AG09319 (cell line): ENCODE measurements at regions not wholly inside any gene's neighbourhood (a gene's known extent, or its start where the extent isn't known, plus 50 kb on each side); places are given as distances from the start of the nearest gene placed in this dataset.

ENCODE experiments used
- DNase-seq: peaks from one replicate; pipeline ENCODE4 v3.0.0-alpha.2; 2010; ENCODE audit warnings: low read depth; ENCODE audit errors: extremely low read depth
- CTCF ChIP-seq: IDR thresholded peaks from 2 replicates; pipeline ENCODE4 v1.5.1; 2011; ENCODE audit warnings: low read depth, mild to moderate bottlenecking, inconsistent platforms, low read length, moderate library complexity

DNA sequence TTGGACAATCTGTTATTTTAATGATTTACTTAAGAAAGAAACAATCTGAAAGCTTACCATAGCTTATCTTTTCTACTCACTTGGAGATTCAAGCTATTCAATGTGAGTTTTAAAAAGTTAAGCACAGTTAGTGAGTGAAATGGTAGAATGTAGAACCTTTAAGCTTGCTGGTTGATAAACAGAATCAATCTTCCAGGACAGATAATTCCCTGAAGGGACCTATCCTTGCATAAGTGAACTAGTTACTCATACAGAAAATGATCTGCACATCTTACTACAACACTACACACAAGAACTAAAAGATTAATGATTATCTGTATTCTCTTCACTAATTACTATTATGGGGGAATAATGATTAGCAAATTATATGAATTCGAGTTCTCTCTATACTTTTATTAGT is 165.6 kb downstream of the PALM2AKAP2 start:
- TF ChIP-seq CTCF = no peak

DNA sequence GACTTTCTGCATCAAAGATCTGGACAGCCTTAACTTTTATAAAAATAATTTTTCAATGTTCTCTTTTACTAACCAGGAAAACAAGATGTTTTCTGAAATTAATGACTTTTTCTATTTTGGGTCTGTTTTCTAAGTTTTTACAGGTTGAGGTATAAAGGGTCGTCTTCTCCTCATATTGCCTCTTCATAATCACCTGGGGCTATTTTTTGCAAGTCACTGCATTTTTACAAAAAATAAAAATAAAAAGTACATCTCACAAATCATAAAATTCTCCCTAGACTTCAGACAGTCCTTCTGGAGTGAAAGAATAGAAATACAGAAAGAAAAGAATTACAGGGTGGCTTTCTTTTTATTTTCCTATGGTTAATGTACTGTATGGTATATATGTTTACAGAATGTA is 168.5 kb downstream of the PALM2AKAP2 start:
- TF ChIP-seq CTCF = no peak
- DNase-seq = no peak

More for the DNA sequence above, 165.6 kb downstream of the PALM2AKAP2 start:
- no peak for DNase-seq

DNA sequence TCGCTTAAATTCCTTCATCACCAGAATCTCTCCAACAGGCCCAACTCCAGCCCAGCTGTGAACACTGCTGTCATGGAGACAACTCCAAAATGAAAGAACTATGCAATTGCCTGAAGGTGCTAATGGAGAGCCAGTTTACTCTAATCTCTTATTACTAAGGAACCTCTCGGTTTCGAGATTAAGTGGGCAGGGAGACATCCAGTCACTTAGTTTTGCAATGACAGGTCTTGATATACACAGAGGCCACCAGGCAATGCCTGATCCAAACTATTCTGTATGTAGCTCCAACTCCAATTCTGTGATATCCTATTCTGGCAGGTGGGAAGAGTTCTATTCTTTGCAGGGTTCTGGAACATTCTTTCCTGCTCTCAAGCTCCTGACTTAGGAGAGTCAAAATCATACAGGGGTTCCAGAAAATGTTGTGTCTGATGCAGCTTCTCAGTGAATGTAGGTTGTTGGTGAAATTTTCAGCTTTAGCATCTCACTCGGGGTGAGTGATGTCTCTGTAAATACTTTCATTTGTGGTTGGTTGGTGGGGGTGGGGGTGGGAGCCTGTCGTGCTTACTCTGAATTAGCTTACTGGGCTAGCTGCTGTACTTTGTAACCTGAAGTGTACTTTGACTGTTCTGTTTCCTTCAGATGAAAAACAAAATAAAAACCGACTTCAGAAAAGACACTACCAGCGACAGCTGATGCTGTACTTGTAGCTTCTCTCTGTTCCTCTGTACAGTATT is 170.9 kb downstream of the PALM2AKAP2 start:
- DNase-seq = no peak
- TF ChIP-seq CTCF = no peak

DNA sequence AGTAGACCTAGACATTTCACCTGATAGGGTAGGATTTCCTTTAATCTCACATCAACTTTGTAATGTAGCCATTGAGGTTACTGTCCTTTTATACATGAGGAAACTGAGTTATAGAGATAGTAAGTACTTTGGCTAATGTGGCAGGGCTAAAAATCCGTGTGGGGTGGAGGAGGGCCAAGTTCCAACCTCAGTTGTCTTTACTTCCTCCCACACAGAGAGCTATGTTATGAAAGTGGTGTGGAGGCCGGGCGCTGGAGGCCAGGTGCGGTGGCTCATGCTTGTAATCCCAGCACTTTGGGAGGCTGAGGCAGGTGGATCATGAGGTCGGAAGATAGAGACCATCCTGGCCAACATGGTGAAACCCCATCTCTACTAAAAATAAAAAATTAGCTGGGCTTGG is 173.3 kb downstream of the PALM2AKAP2 start:
- TF ChIP-seq CTCF = no peak
- DNase-seq = no peak

DNA sequence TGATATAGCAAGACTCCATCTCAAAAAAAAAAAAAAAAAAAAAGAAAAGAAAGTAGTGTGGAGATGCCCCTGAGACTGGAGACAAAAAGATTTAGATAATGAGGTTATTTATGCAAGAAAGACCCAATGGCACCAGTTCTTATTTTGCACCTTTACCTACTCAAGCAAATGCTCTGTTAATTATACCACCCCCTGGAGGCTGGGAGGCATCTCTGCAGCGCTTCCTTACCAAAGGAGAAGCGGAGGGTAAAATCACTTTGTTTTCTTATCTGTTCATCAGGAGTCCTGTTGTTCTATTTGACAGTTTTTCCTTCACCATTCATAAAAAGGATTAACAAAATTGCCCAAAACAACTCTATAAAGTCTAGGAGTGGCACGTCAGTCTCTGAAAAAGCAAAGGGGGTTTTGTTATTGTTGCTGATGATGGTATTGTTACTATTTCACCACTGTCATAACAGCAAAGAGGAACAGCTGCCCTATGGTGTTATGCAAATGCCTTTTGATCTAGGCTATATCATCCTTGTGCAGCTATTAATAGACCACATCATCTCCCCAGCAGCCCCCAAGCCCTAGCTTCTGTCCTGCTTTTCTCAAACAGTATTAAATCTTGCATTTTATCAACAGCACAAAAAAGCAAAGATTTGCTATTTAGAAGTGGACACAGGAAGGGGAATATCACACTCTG is 174.0 kb downstream of the PALM2AKAP2 start:
- no peak for DNase-seq
- no peak for TF ChIP-seq CTCF

DNA sequence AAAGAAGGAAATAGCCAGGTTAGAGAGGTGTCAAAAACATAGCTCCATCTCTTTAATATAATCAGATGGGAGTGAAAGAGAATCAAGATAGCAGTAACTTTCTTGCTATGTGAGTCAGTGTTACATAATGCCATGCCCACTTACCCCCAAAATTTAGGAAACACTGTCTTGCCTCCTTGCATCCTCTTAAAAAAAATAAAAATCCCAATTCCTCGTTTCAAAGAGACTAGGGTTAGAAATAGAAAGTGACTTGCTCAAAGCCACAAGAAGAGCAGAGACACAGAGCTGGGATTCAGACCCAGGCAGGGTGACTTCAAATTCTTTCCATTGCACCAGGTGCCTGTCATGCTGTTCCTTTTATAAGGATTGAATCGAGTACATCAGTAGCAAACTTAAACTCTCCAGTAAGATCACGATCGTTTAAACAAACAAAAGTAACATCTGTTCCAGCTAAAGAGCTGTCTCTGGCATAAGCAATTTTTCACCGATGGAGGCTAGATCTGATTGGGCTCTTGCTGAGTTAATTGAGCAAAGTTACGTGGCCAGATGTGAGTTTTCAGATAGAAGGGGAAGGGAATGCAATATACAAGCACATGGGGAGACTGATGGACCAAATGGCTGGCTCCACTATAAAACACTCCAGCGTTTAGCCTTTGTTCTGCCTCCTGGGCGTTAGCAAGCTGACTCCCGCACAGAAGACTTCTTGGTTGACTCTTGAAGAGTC is 176.9 kb downstream of the PALM2AKAP2 start:
- DNase-seq = no peak

More for the DNA sequence above, 176.9 kb downstream of the PALM2AKAP2 start:
- no peak for TF ChIP-seq CTCF
